Hepatocyte (in vitro differentiated cells): ENCODE measurements at regions not wholly inside any gene's neighbourhood (a gene's known extent, or its start where the extent isn't known, plus 50 kb on each side); places are given as distances from the start of the nearest gene placed in this dataset.

Experiments
- DNase-seq: peaks from one replicate; pipeline ENCODE4 v3.0.0-alpha.2; 2016; ENCODE audit warnings: low spot score
- H2AFZ ChIP-seq: fragments of 200-600 bp; sonication (generic); 2 replicates; pipeline ENCODE4 v1.6.0; 2016; ENCODE audit warnings: antibody characterized with exemption, mild to moderate bottlenecking
- H3K27ac ChIP-seq: fragments of 200-600 bp; sonication (generic); 2 replicates; pipeline ENCODE4 v1.5.1; 2016; ENCODE audit warnings: mild to moderate bottlenecking
- H3K27me3 ChIP-seq: fragments of 200-600 bp; sonication (generic); 2 replicates; pipeline ENCODE4 v1.6.1; 2016
- H3K36me3 ChIP-seq: fragments of 200-600 bp; sonication (generic); replicated peaks from 2 replicates; pipeline ENCODE4 v1.5.1; 2016; ENCODE audit warnings: low read depth; ENCODE audit not compliant: insufficient read depth
- H3K4me1 ChIP-seq: fragments of 200-600 bp; sonication (generic); 2 replicates; pipeline ENCODE4 v1.5.1; 2016; ENCODE audit warnings: mild to moderate bottlenecking, moderate library complexity; ENCODE audit not compliant: insufficient read depth
- H3K4me2 ChIP-seq: fragments of 200-600 bp; sonication (generic); 2 replicates; pipeline ENCODE4 v1.6.0; 2016
- H3K4me3 ChIP-seq: fragments of 200-600 bp; sonication (generic); 2 replicates; pipeline ENCODE4 v1.5.1; 2016; ENCODE audit warnings: mild to moderate bottlenecking
- H3K79me2 ChIP-seq: fragments of 200-600 bp; sonication (generic); 2 replicates; pipeline ENCODE4 v1.6.0; 2017; ENCODE audit warnings: mild to moderate bottlenecking
- H3K9me2 ChIP-seq: fragments of 200-600 bp; sonication (generic); replicated peaks from 2 replicates; pipeline ENCODE4 v1.6.0; 2017; ENCODE audit warnings: mild to moderate bottlenecking; ENCODE audit not compliant: insufficient read depth
- H3K9me3 ChIP-seq: fragments of 200-600 bp; sonication (generic); 2 replicates; pipeline ENCODE4 v1.5.1; 2016; ENCODE audit warnings: low read depth, mild to moderate bottlenecking
- H4K20me1 ChIP-seq: fragments of 200-600 bp; sonication (generic); 2 replicates; pipeline ENCODE4 v1.6.0; 2016; ENCODE audit warnings: mild to moderate bottlenecking; ENCODE audit not compliant: insufficient read depth, poor library complexity, severe bottlenecking
- EZH2 ChIP-seq: fragments of 200-600 bp; sonication (generic); IDR thresholded peaks from 2 replicates; pipeline ENCODE4 v1.6.1; 2016; ENCODE audit warnings: antibody characterized with exemption, mild to moderate bottlenecking, borderline replicate concordance
- EZH2phosphoT487 ChIP-seq: fragments of 200-600 bp; sonication (generic); IDR thresholded peaks from one replicate; pipeline ENCODE4 v1.6.1; 2018; ENCODE audit warnings: antibody characterized with exemption, mild to moderate bottlenecking, low read depth, moderate library complexity; ENCODE audit not compliant: unreplicated experiment, severe bottlenecking
- WGBS: methylation state at CpG from one replicate; pipeline ENCODE4 v1.1.6; 2016; ENCODE audit warnings: low lambda C conversion rate; ENCODE audit errors: missing lambda C conversion rate; 5-methylcytosine and 5-hydroxymethylcytosine counted together
- TF ChIP-seq, protein P1 (sequence below): fragments of 200-600 bp; sonication (generic); IDR thresholded peaks from 2 replicates; pipeline ENCODE4 v1.5.1; 2016; ENCODE audit warnings: antibody characterized with exemption, mild to moderate bottlenecking; ENCODE audit not compliant: poor library complexity

DNA sequence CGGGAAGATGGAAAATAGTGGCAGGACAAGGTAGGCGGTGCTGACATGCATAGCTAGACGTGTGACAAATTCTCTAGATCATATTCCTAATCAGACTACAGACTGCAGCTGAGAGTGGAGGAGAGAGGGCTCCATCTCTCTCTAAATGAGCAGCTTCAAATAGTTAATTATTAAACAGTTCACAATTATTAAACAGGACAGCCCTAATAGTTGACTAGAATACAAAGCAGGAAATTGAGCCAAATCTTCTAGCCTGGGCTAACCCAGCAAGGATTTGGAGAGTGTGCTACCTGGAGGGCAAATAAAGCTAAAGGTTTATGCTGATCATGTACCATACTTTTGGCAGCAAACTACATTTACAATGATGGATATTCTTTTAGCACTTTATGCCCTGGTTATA is 54.4 kb upstream of the CWC22 start:
- Histone ChIP-seq H2AFZ (no peak overlapping the region), H3K4me1 (peaks cover 6% of the 10 kb centered on the region), H4K20me1 (no peaks in the 10 kb centered on the region), H3K9me2 (no peaks in the 10 kb centered on the region), H3K4me2 (no peak overlapping the region), H3K9me3 (no peaks in the 10 kb centered on the region), H3K27me3 (no peaks in the 10 kb centered on the region), H3K4me3 (no peak overlapping the region), H3K36me3 (no peaks in the 10 kb centered on the region), H3K79me2 (no peaks in the 10 kb centered on the region), H3K27ac (no peak overlapping the region)
- TF ChIP-seq EZH2phosphoT487 (no peak), EZH2 (no peak)
- TF ChIP-seq, protein P1, sequence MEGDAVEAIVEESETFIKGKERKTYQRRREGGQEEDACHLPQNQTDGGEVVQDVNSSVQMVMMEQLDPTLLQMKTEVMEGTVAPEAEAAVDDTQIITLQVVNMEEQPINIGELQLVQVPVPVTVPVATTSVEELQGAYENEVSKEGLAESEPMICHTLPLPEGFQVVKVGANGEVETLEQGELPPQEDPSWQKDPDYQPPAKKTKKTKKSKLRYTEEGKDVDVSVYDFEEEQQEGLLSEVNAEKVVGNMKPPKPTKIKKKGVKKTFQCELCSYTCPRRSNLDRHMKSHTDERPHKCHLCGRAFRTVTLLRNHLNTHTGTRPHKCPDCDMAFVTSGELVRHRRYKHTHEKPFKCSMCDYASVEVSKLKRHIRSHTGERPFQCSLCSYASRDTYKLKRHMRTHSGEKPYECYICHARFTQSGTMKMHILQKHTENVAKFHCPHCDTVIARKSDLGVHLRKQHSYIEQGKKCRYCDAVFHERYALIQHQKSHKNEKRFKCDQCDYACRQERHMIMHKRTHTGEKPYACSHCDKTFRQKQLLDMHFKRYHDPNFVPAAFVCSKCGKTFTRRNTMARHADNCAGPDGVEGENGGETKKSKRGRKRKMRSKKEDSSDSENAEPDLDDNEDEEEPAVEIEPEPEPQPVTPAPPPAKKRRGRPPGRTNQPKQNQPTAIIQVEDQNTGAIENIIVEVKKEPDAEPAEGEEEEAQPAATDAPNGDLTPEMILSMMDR, result no peak
- DNase-seq, result no peak
- WGBS, result 88% methylated on average over 3 of the region's 3 CpGs

DNA sequence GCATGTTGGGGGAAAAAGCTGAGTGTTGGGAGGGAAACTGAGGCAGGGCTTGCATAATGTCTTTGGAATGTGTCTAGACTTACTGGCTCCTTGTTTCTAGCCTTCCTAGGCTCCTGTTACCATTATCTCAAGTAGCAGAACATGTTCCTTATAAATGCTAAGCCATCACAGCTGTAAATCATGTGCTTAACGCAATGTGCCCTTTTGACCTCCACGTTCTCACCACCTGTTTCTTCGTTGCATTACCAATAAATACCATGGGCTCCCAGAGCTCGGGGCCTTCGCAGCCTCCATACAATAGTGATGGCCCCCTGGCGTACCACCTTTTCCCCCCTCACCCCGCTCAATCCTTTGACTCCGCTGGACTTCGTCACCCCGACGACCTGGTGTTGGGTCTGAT is 54.0 kb upstream of the CWC22 start:
- peak; percentile 6 for DNase-seq
- Histone ChIP-seq H3K9me3 (no peaks in the 10 kb centered on the region), H3K27ac (no peak overlapping the region), H3K4me1 (peaks cover 10% of the 10 kb centered on the region), H3K9me2 (no peaks in the 10 kb centered on the region), H3K79me2 (no peaks in the 10 kb centered on the region), H2AFZ (no peak overlapping the region), H4K20me1 (no peaks in the 10 kb centered on the region), H3K27me3 (no peaks in the 10 kb centered on the region), H3K4me3 (no peak overlapping the region), H3K4me2 (no peak overlapping the region), H3K36me3 (no peaks in the 10 kb centered on the region)
- TF ChIP-seq EZH2, result no peak
- TF ChIP-seq EZH2phosphoT487, result no peak
- TF ChIP-seq, protein P1, result no peak
- WGBS, result 65% methylated on average over 11 of the region's 11 CpGs

DNA sequence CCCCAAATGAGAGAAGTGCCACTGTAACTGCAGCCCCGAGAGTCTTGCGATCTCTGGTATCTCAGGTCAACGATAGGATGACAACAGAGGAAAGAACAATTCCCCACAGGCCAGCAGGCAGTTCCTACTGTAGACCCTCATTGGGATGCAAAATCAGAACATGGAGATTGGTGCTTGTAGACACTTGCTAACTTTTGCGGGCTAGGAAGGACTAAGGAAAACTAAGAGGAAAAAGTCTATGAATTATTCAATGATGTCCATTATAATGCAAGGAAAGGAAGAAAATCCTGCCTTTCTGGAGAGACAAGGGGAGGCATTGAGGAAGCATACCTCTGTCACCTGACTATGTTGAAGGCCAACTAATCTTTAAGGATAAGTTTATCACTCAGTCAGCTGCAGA is 51.9 kb upstream of the CWC22 start:
- WGBS, result 85% methylated on average over 4 of the region's 4 CpGs
- TF ChIP-seq, protein P1, result no peak
- TF ChIP-seq EZH2 (no peak), EZH2phosphoT487 (no peak)
- Histone ChIP-seq H3K4me2 (no peak overlapping the region), H3K9me2 (no peaks in the 10 kb centered on the region), H3K27me3 (no peaks in the 10 kb centered on the region), H3K4me1 (peaks cover 11% of the 10 kb centered on the region), H3K79me2 (no peaks in the 10 kb centered on the region), H3K27ac (no peak overlapping the region), H3K9me3 (no peaks in the 10 kb centered on the region), H2AFZ (no peak overlapping the region), H3K4me3 (no peak overlapping the region), H3K36me3 (no peaks in the 10 kb centered on the region), H4K20me1 (no peaks in the 10 kb centered on the region)
- no peak for DNase-seq
